ENCODE measurements at regions not wholly inside any gene's neighbourhood (a gene's known extent, or its start where the extent isn't known, plus 50 kb on each side); places are given as distances from the start of the nearest gene placed in this dataset.

DNA sequence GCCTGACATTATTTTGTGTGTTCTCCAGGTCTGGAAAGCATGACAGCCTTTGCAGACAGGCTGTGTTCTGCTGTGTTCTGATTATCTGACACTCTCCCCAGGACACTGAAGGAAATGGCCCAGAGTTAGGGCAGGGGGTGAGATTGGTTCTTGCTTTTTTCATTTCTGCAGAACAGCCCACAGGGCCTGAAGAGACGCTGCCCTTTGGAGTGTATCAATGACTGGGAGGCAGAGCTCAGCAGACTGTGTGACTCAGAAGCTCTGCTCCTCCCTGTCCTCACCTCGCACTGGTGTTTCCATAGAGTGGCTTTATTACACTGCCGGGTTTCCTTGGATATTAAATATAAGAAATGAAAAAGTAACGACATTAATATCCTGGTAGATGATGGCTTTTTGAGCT, 523.6 kb downstream of the NTRK3 start:
- Mint-ChIP-seq H3K27me3 (no peaks in the 10 kb centered on the region), H3K36me3 (no peaks in the 10 kb centered on the region), H3K4me1 (ENCODE audit: low read depth) (peaks cover 15% of the 10 kb centered on the region), H3K9me3 (peaks cover 3% of the 10 kb centered on the region), H3K4me3 (no peak overlapping the region), H3K27ac (no peak overlapping the region)
- intact Hi-C loops (cut with micrococcal nuclease), result no loop called here
- DNase-seq, result no peak
- CTCF ChIA-PET, result no interaction called here
- POLR2A ChIA-PET, result no interaction called here

DNA sequence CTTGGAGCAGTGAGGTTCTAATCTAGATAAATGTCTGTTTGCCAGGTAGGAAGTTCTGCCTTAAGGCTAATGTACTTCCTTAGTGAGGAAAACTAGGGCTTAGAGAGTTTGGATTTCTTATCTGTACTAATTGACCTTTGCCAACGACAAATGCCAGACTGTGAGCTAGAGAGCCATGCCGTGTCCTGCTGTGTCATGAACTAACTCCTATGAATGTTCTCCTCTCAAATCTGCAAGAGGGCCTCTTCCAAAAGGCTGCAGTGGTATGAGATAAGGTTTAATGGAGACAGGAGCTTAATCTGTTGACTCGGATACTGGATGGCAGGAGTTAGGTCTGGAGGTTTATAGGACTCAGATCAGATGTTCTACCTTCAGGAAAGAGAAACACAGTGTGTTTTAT, 524.9 kb downstream of the NTRK3 start:
- no peaks in the 10 kb centered on the region for H3K36me3 Mint-ChIP-seq
- H3K9me3 Mint-ChIP-seq, result no peaks in the 10 kb centered on the region
- DNase-seq, result no peak
- ChIA-PET CTCF (no interaction called here), POLR2A (no interaction called here)
- H3K27ac Mint-ChIP-seq, result no peak overlapping the region
- peaks cover 8% of the 10 kb centered on the region for H3K4me1 Mint-ChIP-seq (ENCODE audit: low read depth)
- intact Hi-C loops (cut with micrococcal nuclease), result no loop called here
- no peaks in the 10 kb centered on the region for H3K27me3 Mint-ChIP-seq
- no peak overlapping the region for H3K4me3 Mint-ChIP-seq

DNA sequence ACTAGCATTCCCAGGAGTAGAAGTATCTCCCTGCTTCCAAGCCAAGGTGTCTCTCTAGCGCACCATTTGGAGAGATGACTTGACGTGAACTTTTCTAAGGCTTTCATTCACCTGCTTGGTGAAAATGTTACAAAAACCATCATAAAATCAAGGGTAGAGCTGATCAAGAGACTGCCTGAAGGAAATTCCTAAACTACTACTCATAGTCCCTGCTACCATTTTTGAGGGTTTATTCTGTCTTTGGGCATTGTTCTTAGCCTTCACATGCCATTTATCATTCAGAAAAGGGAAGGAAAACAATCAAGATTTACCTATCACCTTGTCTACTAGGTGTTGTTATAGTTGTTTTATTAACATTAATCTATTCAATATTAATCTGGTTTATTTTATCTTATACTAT, 525.8 kb downstream of the NTRK3 start:
- no peaks in the 10 kb centered on the region for H3K9me3 Mint-ChIP-seq
- no peaks in the 10 kb centered on the region for H3K4me1 Mint-ChIP-seq (ENCODE audit: low read depth)
- ChIA-PET CTCF (no interaction called here), POLR2A (no interaction called here)
- no peak overlapping the region for H3K27ac Mint-ChIP-seq
- H3K27me3 Mint-ChIP-seq, result no peaks in the 10 kb centered on the region
- no peak for DNase-seq
- intact Hi-C loops (cut with micrococcal nuclease), result no loop called here
- no peaks in the 10 kb centered on the region for H3K36me3 Mint-ChIP-seq
- H3K4me3 Mint-ChIP-seq, result no peak overlapping the region

DNA sequence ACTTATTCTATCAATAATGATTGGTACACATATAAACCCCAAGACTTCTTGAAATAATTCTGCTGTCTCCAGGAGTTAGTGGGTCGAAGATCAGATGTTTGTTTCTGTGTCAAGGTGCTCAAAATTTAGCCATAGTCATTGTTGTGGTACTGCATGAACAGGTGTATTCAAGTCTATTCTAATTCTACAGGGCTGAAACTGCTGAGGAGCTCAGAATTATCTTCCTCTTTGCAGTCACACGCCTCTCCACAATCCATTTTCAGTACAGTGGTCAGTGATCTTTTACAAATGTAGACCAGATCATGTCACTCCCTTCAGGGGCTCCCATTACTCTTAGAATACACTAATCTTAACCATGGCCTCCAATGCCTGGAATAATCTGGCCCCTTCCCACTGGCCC, 527.5 kb downstream of the NTRK3 start:
- no peaks in the 10 kb centered on the region for H3K36me3 Mint-ChIP-seq
- intact Hi-C loops (cut with micrococcal nuclease), result no loop called here
- POLR2A ChIA-PET, result no interaction called here
- no peak overlapping the region for H3K27ac Mint-ChIP-seq
- CTCF ChIA-PET, result no interaction called here
- H3K4me3 Mint-ChIP-seq, result no peak overlapping the region
- H3K27me3 Mint-ChIP-seq, result no peaks in the 10 kb centered on the region
- DNase-seq, result no peak
- no peaks in the 10 kb centered on the region for H3K4me1 Mint-ChIP-seq (ENCODE audit: low read depth)
- H3K9me3 Mint-ChIP-seq, result no peaks in the 10 kb centered on the region

DNA sequence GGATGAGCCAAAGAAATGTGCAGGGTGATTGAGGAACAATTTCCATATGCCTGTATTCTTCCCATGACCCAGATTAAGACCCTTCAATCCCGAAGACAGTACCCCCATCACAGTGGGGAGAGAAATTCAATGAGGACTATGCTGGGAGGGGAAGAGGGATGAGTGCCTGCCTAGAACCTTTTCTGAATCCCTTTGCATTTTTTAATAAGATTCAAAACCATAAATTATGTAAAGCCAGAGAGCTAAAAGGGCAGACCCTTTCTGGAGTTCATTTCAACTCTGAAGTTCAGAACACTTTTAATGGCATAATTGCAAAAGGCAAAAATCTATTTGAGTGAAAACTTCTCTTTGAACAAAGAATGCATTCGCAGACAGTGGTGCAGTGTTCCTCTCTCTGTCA, 529.5 kb downstream of the NTRK3 start:
- no peak overlapping the region for H3K27ac Mint-ChIP-seq
- H3K36me3 Mint-ChIP-seq, result no peaks in the 10 kb centered on the region
- no peak overlapping the region for H3K4me3 Mint-ChIP-seq
- H3K4me1 Mint-ChIP-seq (ENCODE audit: low read depth), result no peaks in the 10 kb centered on the region
- intact Hi-C loops (cut with micrococcal nuclease), result no loop called here
- H3K9me3 Mint-ChIP-seq, result no peaks in the 10 kb centered on the region
- no peak for DNase-seq
- POLR2A ChIA-PET, result no interaction called here
- CTCF ChIA-PET, result no interaction called here
- peaks cover 1% of the 10 kb centered on the region for H3K27me3 Mint-ChIP-seq

DNA sequence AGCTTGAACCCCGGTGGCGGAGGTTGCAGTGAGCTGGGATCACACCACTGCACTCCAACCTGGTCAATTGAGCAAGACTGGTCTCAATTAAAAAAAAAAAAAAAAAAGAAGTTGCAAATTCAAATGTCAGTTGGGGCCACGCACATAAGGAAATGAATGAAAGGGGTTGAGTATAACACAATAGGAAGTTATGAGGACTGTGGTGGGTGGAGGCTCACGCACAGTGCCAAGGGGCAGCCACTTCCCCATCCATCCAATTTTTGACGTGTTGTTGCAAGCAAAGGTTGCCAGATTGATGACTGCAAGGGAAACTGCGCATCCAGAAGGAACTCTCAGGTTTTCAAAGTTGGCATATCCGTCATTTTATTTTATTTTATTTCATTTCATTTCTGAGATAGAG, 532.2 kb downstream of the NTRK3 start:
- Mint-ChIP-seq H3K4me3 (no peak overlapping the region), H3K27ac (no peak overlapping the region), H3K4me1 (ENCODE audit: low read depth) (no peaks in the 10 kb centered on the region), H3K27me3 (peaks cover 1% of the 10 kb centered on the region), H3K36me3 (no peaks in the 10 kb centered on the region), H3K9me3 (no peaks in the 10 kb centered on the region)
- intact Hi-C loops (cut with micrococcal nuclease), result no loop called here
- DNase-seq, result no peak
- POLR2A ChIA-PET, result no interaction called here
- CTCF ChIA-PET, result no interaction called here

DNA sequence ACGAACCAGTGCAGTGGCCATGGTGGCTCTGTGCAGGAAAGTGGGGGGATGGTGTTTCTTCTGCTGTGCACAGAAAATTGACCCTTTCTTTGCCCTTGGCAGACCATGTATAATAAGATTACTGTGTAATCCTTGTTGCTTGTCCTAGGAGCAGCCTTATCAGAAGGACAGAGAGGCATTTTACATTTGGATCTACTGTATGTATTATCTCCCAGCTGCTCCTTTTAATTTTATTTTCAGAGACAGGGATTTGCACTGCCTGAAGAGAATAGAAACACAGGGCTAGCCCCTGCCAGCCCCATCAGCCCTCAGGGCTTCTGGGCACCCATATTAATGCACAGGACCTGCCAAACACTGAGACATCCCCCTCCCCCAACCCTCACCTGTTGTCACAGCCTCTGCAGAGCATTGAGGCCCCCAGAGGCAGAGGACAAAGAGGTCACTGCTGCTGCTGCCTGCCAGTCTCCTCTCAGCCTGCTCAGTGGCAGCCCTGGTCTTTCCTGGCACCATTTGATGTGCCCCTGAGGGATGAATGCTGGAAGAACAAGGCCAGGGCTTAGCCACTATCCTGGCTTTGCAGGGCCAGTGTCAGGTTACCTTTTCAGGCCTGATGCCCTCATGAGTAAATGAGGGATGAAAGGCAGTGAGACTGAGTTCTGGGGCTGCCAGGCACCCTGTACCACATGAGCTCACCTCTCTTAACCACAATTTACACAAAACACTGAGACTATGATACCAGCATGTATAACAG, 533.4 kb downstream of the NTRK3 start:
- H3K36me3 Mint-ChIP-seq, result no peaks in the 10 kb centered on the region
- no peaks in the 10 kb centered on the region for H3K4me1 Mint-ChIP-seq (ENCODE audit: low read depth)
- no peak overlapping the region for H3K27ac Mint-ChIP-seq
- peaks cover 1% of the 10 kb centered on the region for H3K27me3 Mint-ChIP-seq
- no peaks in the 10 kb centered on the region for H3K9me3 Mint-ChIP-seq
- no peak overlapping the region for H3K4me3 Mint-ChIP-seq
- intact Hi-C loops (cut with micrococcal nuclease), result no loop called here
- no peak for DNase-seq
- ChIA-PET POLR2A (no interaction called here), CTCF (no interaction called here)

DNA sequence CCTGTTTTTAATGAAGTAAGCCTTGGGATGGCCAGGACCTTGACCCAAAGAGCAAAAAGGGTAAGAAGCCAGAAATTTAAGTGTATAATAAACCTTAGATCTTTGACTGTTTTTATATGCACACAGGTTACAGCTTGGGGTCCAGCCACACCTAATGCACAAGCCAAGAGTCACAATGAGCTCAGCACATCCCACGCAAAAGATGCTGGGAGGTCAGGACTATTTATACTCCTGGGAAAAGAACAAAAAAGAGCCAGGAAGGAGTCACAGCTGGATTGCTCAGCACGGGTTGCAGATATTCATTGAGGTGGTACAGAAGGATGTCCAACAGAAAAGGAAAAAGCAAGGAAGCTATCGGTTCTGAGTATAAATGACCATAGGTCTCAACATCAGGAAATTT, 536.3 kb downstream of the NTRK3 start:
- H3K36me3 Mint-ChIP-seq, result no peaks in the 10 kb centered on the region
- no peak for DNase-seq
- intact Hi-C loops (cut with micrococcal nuclease), result no loop called here
- H3K4me3 Mint-ChIP-seq, result no peak overlapping the region
- H3K27me3 Mint-ChIP-seq, result peaks cover 1% of the 10 kb centered on the region
- CTCF ChIA-PET, result no interaction called here
- H3K27ac Mint-ChIP-seq, result no peak overlapping the region
- no peaks in the 10 kb centered on the region for H3K4me1 Mint-ChIP-seq (ENCODE audit: low read depth)
- no peaks in the 10 kb centered on the region for H3K9me3 Mint-ChIP-seq
- POLR2A ChIA-PET, result no interaction called here

DNA sequence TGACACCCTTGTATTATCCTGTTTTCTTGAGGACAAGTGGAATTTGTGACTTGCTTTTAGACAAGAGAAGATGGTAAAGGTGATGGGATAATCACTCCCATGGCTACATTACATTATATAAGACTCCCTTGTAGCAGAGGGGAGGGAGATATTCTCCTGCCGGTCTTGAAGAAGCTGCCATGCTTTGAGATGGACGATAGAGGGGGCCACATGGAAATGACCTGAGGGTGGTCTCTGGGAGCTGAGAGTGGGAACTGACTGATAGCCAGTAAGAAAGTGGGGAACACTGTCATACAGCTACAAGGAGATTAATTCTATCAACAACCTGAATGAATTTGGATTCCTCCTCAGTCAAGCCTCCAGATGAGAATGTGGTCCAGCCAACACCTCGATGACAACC, 540.1 kb downstream of the NTRK3 start:
- Mint-ChIP-seq H3K27ac (no peak overlapping the region), H3K4me3 (no peak overlapping the region), H3K9me3 (no peaks in the 10 kb centered on the region), H3K27me3 (no peaks in the 10 kb centered on the region), H3K36me3 (no peaks in the 10 kb centered on the region), H3K4me1 (ENCODE audit: low read depth) (no peaks in the 10 kb centered on the region)
- DNase-seq, result no peak
- intact Hi-C loops (cut with micrococcal nuclease), result no loop called here
- POLR2A ChIA-PET, result no interaction called here
- CTCF ChIA-PET, result no interaction called here

DNA sequence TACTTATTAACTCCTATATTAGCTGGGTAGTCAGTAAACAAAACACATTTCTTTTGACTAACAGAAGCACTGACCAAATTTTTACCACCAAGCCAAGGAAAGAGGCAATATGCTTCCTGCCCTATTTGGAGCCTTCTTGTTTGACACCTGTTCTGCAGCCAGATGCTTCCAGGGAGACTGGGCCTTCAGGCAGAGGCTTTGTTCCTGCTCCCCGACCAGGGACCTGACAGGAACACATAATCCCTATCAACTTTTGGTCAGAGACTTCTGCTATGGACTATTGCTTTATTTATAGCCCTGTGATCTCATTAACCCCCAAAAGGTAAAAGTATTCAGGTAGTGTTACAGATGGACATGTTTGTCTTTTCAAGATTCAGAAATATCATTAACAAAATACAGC, 541.3 kb downstream of the NTRK3 start:
- Mint-ChIP-seq H3K4me1 (ENCODE audit: low read depth) (no peaks in the 10 kb centered on the region), H3K4me3 (no peak overlapping the region), H3K27ac (no peak overlapping the region), H3K9me3 (no peaks in the 10 kb centered on the region), H3K27me3 (no peaks in the 10 kb centered on the region), H3K36me3 (no peaks in the 10 kb centered on the region)
- intact Hi-C loops (cut with micrococcal nuclease), result no loop called here
- CTCF ChIA-PET, result no interaction called here
- POLR2A ChIA-PET, result no interaction called here
- no peak for DNase-seq

DNA sequence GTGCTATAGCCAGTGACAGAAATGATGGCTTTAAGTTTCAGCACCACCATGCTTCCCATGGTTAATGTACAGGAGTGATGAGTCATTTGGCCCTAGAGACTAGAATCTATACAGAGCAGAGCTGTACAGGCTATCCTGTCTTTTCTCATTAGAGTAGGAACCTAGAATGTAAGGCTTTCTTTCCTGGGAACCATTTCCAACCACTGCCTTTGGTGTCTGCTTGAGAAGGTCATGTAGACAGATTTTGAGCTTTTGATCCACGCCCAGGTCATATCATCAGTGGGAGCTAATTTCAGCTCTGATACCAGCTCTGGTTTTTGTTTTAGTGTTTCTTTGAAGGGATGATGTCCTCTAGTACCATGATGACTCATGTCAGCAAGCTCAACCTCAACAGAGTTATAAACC, 543.1 kb downstream of the NTRK3 start:
- no peaks in the 10 kb centered on the region for H3K36me3 Mint-ChIP-seq
- no peak overlapping the region for H3K27ac Mint-ChIP-seq
- no peaks in the 10 kb centered on the region for H3K4me1 Mint-ChIP-seq (ENCODE audit: low read depth)
- H3K9me3 Mint-ChIP-seq, result no peaks in the 10 kb centered on the region
- H3K27me3 Mint-ChIP-seq, result no peaks in the 10 kb centered on the region
- no peak for DNase-seq
- ChIA-PET CTCF (no interaction called here), POLR2A (no interaction called here)
- intact Hi-C loops (cut with micrococcal nuclease), result no loop called here
- no peak overlapping the region for H3K4me3 Mint-ChIP-seq

DNA sequence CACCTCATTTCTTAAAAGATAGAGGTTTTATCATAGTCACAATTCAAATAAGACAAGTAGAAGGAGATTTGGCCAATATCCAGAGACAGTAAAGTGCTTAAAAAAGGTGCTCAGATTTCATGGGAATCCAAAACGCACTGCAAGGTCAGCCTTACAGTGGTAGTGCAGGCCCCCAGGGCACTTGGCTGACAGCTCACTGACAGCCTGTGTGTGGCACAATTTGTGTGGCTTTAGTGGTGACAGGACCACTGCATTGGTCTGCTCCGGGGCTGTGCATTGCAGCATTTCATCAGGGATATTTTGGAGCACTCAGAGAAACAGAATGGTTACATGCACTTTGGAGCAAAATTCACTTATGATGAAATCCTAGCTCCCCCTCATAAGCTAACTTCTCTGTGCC, 544.3 kb downstream of the NTRK3 start:
- Mint-ChIP-seq H3K4me1 (ENCODE audit: low read depth) (no peaks in the 10 kb centered on the region), H3K27ac (no peak overlapping the region), H3K9me3 (no peaks in the 10 kb centered on the region), H3K27me3 (no peaks in the 10 kb centered on the region), H3K36me3 (no peaks in the 10 kb centered on the region), H3K4me3 (no peak overlapping the region)
- CTCF ChIA-PET, result no interaction called here
- no peak for DNase-seq
- intact Hi-C loops (cut with micrococcal nuclease), result no loop called here
- POLR2A ChIA-PET, result no interaction called here

DNA sequence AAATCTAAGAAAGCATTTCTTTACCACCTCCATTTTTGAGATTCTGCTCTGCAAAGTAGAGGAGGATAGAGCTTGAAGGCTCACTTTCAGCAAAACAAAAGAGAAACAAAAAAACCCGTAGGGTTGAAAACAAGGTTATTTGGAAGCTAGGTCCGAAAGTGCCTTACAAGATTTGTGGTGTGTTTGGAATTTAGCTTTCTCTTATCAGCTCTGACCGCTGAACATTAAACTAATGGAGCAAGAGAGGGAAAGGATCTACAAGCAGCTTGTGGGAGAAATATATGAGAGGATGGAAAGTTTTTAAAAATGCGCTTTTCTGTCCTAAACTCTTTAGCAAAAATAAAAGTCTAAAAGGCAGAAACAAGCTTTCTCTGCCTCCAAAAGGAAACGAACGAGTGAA, 545.5 kb downstream of the NTRK3 start:
- Mint-ChIP-seq H3K27ac (no peak overlapping the region), H3K4me1 (ENCODE audit: low read depth) (no peaks in the 10 kb centered on the region), H3K27me3 (no peaks in the 10 kb centered on the region), H3K4me3 (no peak overlapping the region), H3K9me3 (no peaks in the 10 kb centered on the region), H3K36me3 (no peaks in the 10 kb centered on the region)
- intact Hi-C loops (cut with micrococcal nuclease), result no loop called here
- ChIA-PET POLR2A (no interaction called here), CTCF (no interaction called here)
- no peak for DNase-seq

DNA sequence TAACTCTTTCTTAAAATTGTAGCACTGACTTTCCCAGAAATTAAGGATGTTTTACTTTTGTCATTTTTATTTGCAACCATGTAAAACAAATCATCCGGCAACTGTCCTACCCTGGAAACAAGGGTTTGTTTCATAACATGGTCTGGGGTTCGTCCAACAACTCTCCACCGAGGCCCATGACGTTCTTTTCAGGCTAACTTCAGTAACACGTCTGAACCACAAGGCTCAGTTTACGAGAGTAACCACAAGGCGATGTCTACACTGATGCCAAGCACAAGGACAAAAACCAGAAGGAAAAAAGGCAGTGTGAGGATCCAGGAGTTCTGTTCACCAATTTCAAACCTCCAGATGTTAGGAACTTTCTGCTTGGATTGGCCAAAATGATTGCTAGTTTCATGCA, 546.1 kb downstream of the NTRK3 start:
- no peak for DNase-seq
- POLR2A ChIA-PET, result no interaction called here
- H3K27ac Mint-ChIP-seq, result no peak overlapping the region
- no peak overlapping the region for H3K4me3 Mint-ChIP-seq
- no peaks in the 10 kb centered on the region for H3K36me3 Mint-ChIP-seq
- H3K27me3 Mint-ChIP-seq, result no peaks in the 10 kb centered on the region
- H3K9me3 Mint-ChIP-seq, result no peaks in the 10 kb centered on the region
- no peaks in the 10 kb centered on the region for H3K4me1 Mint-ChIP-seq (ENCODE audit: low read depth)
- CTCF ChIA-PET, result no interaction called here
- intact Hi-C loops (cut with micrococcal nuclease), result no loop called here

Measured in activated CD4-positive, alpha-beta memory T cell treated with anti-CD3 and anti-CD28 coated beads for 36 hours (primary cell).